ENCODE measurements at regions not wholly inside any gene's neighbourhood (a gene's known extent, or its start where the extent isn't known, plus 50 kb on each side); places are given as distances from the start of the nearest gene placed in this dataset.

DNA sequence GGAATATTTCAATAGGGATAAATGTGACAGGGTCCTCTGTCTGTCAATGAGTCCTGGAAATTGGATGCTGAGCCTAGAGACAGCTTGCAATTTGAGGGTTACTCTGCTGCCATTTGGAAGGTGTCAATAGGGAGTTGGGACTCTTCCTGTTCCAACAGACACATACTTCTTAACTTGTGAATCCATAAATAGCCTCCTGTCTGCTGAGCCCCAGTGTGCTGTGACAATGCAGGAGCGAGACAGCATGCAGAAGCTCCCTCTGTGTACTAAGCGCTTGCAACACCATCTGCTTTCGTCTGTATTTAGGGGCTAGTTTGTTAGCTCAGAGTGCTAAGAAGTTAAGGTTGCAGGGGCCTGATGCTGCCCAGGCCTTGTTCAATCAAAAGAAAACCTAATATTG, 58.5 kb upstream of the GPR12 start:
- TF ChIP-seq FOXM1 (IDR thresholded peaks at IDR 0.05; ENCODE audit: borderline replicate concordance, low read depth) (no peak), CREB1 (IDR thresholded peaks at IDR 0.05; ENCODE audit: low read depth) (no peak), NFIC (IDR thresholded peaks at IDR 0.05) (no peak), TEAD4 (IDR thresholded peaks at IDR 0.05) (no peak)
- TF ChIP-seq, protein P1, sequence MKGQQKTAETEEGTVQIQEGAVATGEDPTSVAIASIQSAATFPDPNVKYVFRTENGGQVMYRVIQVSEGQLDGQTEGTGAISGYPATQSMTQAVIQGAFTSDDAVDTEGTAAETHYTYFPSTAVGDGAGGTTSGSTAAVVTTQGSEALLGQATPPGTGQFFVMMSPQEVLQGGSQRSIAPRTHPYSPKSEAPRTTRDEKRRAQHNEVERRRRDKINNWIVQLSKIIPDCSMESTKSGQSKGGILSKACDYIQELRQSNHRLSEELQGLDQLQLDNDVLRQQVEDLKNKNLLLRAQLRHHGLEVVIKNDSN (IDR thresholded peaks at IDR 0.05): no peak

DNA sequence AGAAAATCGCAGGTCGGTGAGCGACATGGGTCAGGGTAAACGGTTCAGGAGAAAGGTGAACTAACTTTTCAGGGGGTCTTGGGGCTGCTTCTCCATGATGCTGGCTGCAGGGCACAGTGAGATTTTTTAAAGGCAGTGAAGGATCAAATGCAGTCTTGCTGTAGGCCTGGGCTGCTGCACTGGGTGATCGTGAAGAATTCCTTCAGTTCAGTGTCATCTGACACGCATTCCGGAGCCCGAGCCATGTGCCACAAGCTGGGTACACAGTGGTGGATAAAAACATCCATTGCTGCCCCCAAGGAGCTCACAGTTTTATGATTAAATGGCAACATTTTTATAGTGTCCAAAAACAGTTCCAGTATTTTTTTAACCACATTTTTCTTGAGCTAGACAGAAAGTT, 56.3 kb upstream of the GPR12 start:
- no peak for TF ChIP-seq FOXM1 (IDR thresholded peaks at IDR 0.05; ENCODE audit: borderline replicate concordance, low read depth)
- TF ChIP-seq YY1 (IDR thresholded peaks at IDR 0.05; ENCODE audit: low read depth): no peak
- no peak for TF ChIP-seq EGR1 (IDR thresholded peaks at IDR 0.05)
- no peak for TF ChIP-seq TAF1 (IDR thresholded peaks at IDR 0.05; ENCODE audit: low read depth)
- no peak for TF ChIP-seq ZBTB7A (IDR thresholded peaks at IDR 0.05; ENCODE audit: low read depth)

DNA sequence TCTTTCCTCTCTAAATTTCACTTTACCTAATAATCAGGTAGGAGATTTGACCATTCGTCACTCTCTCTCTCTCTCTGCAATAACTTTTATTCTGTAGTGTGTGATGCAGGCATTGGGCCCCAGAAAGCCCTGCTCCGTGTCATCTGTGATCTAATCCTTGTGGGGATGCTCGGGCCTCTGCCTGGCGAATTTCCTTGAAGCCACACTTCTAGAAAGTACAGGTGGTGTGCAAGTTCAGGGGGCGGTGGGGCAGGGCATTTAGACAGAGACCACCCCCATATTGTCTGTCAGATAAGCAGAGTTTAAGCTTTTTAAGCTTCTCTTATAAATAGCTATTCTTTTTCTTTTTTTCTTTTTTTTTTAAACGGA, 53.4 kb upstream of the GPR12 start:
- TF ChIP-seq TEAD4 (IDR thresholded peaks at IDR 0.05): no peak
- no peak for TF ChIP-seq TAF1 (IDR thresholded peaks at IDR 0.05; ENCODE audit: low read depth)
- TF ChIP-seq CEBPB (IDR thresholded peaks at IDR 0.05): no peak
- no peak for TF ChIP-seq CREB1 (IDR thresholded peaks at IDR 0.05; ENCODE audit: low read depth)
- TF ChIP-seq, protein P2, sequence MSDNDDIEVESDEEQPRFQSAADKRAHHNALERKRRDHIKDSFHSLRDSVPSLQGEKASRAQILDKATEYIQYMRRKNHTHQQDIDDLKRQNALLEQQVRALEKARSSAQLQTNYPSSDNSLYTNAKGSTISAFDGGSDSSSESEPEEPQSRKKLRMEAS (IDR thresholded peaks at IDR 0.05): no peak
- TF ChIP-seq EP300 (IDR thresholded peaks at IDR 0.05; ENCODE audit: borderline replicate concordance): no peak
- TF ChIP-seq, protein P3, sequence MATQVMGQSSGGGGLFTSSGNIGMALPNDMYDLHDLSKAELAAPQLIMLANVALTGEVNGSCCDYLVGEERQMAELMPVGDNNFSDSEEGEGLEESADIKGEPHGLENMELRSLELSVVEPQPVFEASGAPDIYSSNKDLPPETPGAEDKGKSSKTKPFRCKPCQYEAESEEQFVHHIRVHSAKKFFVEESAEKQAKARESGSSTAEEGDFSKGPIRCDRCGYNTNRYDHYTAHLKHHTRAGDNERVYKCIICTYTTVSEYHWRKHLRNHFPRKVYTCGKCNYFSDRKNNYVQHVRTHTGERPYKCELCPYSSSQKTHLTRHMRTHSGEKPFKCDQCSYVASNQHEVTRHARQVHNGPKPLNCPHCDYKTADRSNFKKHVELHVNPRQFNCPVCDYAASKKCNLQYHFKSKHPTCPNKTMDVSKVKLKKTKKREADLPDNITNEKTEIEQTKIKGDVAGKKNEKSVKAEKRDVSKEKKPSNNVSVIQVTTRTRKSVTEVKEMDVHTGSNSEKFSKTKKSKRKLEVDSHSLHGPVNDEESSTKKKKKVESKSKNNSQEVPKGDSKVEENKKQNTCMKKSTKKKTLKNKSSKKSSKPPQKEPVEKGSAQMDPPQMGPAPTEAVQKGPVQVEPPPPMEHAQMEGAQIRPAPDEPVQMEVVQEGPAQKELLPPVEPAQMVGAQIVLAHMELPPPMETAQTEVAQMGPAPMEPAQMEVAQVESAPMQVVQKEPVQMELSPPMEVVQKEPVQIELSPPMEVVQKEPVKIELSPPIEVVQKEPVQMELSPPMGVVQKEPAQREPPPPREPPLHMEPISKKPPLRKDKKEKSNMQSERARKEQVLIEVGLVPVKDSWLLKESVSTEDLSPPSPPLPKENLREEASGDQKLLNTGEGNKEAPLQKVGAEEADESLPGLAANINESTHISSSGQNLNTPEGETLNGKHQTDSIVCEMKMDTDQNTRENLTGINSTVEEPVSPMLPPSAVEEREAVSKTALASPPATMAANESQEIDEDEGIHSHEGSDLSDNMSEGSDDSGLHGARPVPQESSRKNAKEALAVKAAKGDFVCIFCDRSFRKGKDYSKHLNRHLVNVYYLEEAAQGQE (IDR thresholded peaks at IDR 0.05; ENCODE audit: low read depth): no peak
- TF ChIP-seq YY1 (IDR thresholded peaks at IDR 0.05; ENCODE audit: low read depth): no peak
- no peak for TF ChIP-seq NFIC (IDR thresholded peaks at IDR 0.05)
- TF ChIP-seq, protein P1 (IDR thresholded peaks at IDR 0.05): no peak
- TF ChIP-seq RAD21 (IDR thresholded peaks at IDR 0.05; ENCODE audit: low read depth): no peak
- no peak for TF ChIP-seq TCF12 (IDR thresholded peaks at IDR 0.05; ENCODE audit: low read depth)
- no peak for TF ChIP-seq ZBTB7A (IDR thresholded peaks at IDR 0.05; ENCODE audit: low read depth)
- no peak for TF ChIP-seq EGR1 (IDR thresholded peaks at IDR 0.05)
- TF ChIP-seq FOXM1 (IDR thresholded peaks at IDR 0.05; ENCODE audit: borderline replicate concordance, low read depth): no peak

DNA sequence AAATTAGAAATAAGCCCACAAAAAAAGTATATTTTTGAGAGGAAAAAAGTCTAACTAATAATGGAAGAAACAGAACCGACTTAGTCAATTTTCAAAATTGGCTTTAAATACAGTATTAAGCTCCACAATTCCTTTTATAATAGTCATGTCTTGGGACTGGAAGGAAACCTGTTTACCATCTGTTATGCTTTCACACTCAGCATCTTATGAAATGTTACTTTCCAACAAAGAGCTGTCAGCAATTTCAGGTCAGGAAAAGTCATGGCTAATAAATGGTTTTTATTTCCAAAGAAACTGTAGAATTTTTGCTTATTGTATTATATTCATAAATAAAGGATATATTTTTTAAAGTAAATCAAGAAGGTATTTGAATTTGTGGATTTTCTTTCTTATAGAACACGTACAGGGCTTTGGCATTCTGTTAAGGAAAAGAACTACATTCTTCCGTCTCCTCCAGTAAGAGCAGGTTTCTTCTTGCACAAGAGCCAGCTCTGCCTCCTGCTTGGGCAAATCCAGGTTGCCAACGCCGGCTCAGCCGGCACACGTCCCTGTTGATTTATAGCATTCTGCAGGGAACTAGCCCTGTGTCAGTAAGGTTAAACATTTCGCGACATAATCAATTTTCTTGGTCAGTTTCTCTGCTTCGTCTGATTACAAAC, 52.9 kb upstream of the GPR12 start:
- TF ChIP-seq, protein P1 (IDR thresholded peaks at IDR 0.05): no peak
- no peak for TF ChIP-seq EP300 (IDR thresholded peaks at IDR 0.05; ENCODE audit: borderline replicate concordance)
- TF ChIP-seq, protein P2 (IDR thresholded peaks at IDR 0.05): no peak
- TF ChIP-seq CREB1 (IDR thresholded peaks at IDR 0.05; ENCODE audit: low read depth): no peak

DNA sequence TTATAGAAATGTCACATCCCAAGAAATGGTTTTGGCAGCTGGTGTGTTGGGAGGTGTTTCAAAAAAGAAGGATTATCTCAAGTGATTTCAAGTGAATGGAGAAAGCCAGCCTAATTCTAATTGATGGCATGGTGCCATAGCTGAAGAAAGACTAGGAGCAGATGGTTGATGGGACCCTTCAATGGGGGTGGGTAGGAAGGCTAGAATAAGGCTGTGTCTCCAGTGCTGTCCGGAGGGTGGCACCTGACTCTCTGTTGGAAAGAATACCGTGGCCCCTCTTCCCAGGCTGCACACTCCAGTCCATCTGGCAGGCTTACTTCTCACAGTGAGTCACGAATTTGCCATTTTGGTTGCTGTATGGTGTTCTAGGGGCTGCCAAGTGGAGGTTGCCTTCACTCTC, 51.0 kb upstream of the GPR12 start:
- TF ChIP-seq ZBTB7A (IDR thresholded peaks at IDR 0.05; ENCODE audit: low read depth): no peak
- TF ChIP-seq, protein P2 (IDR thresholded peaks at IDR 0.05): no peak
- TF ChIP-seq EGR1 (IDR thresholded peaks at IDR 0.05): no peak
- TF ChIP-seq TEAD4 (IDR thresholded peaks at IDR 0.05): no peak
- no peak for TF ChIP-seq NFIC (IDR thresholded peaks at IDR 0.05)
- TF ChIP-seq FOXM1 (IDR thresholded peaks at IDR 0.05; ENCODE audit: borderline replicate concordance, low read depth): no peak
- TF ChIP-seq, protein P3 (IDR thresholded peaks at IDR 0.05; ENCODE audit: low read depth): no peak
- no peak for TF ChIP-seq YY1 (IDR thresholded peaks at IDR 0.05; ENCODE audit: low read depth)
